Activated CD4-positive, alpha-beta T cell treated with anti-CD3 and anti-CD28 coated beads, Interleukin-2, amount 50 U/mL, for 16 hours (primary cell): ENCODE measurements at regions not wholly inside any gene's neighbourhood (a gene's known extent, or its start where the extent isn't known, plus 50 kb on each side); places are given as distances from the start of the nearest gene placed in this dataset.
"Not testable (repeated sequence)": the region's sequence is repeated elsewhere in the genome, so short reads cannot be mapped to it uniquely, and the experiment has no call there.

Experiments
- DNase-seq: peaks from one replicate; pipeline ENCODE4 v3.0.0-alpha.2; 2020

DNA sequence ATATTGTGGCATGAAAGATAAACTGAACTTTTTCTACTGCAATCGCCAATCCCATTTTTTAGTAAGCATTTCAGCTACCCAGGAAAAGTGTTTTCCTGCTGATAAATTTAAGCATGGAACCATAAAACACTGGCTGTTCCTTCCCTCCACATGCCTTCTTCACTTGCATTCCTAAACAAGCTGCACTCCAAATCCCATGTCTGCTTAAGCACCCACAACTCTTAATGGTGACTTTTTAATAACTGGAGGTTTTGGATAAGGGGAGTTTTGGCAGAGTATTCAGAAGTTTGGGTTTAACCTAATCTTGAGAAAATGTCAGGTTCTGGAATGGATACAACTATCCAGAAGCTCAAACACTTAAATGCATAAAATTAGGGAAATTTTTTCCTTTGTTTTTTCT, 345.6 kb upstream of the CA10 start:
- no peak for DNase-seq

DNA sequence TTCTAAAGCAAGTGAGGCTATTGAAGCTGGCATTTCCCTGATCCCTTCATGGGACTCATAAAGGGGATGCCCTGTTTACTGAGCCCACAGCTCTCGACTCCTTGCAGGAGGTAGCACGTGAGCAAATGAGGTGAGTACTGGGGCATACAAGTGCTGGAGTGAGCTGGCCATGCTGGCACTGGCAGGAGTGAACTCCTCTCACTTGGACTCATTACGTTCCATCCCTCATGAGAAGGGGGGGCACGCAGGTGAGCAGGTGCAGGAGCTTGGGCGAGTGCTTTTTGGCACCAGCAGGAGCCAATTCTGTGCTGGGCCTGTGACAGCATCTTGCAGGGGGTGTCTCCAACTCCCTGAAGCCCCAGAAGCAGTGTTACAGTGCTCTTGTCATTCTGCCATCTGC, 337.1 kb upstream of the CA10 start:
- DNase-seq, result no peak

GRCh38 chr17:52482271-52482670, 323.8 kb upstream of the CA10 start:
- DNase-seq, result no peak

DNA sequence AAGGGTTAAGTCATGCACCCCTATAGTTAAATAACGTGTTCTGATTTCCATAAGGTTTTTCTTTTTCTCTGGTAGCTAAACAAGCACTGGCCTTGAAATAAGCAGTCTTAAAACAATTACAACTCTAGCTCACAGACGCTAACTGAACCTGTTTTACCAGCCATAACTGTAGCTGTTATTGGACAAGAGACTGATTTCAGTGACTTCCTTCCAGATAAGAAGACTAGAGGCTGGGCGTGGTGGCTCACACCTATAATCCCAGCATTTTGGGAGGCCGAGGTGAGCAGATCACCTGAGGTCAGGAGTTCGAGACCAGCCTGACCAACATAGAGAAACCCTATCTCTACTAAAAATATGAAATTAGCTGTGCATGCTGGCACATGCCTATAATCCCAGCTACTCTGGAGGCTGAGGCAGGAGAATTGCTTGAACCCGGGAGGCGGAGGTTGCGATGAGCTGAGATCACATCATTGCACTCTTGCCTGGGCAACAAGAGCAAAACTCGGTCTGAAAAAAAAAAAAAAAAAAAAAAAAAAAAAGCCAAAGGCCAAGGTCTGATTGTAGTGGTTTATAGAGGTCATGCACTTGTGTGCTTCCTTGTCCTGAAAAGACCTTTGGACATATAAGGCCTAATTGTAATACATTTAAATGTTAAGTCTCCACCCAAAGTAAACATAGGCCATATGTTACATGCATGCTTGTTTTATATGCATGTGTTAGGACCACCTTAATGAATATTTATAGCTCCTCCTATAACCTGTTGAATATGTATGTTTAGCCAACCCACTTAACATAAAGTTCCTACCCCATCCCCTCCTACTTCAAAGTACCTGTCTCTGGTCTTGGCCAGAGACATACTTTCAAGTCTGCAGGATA, 319.5 kb upstream of the CA10 start:
- no peak for DNase-seq

- DNase-seq, result no peak
These were observed 318.3 kb upstream of the CA10 start for GRCh38 chr17:52476638-52477313.

- DNase-seq, result no peak
These were observed 312.0 kb upstream of the CA10 start for GRCh38 chr17:52470553-52470952.

GRCh38 chr17:52465407-52465806, 306.9 kb upstream of the CA10 start:
- no peak for DNase-seq

DNA sequence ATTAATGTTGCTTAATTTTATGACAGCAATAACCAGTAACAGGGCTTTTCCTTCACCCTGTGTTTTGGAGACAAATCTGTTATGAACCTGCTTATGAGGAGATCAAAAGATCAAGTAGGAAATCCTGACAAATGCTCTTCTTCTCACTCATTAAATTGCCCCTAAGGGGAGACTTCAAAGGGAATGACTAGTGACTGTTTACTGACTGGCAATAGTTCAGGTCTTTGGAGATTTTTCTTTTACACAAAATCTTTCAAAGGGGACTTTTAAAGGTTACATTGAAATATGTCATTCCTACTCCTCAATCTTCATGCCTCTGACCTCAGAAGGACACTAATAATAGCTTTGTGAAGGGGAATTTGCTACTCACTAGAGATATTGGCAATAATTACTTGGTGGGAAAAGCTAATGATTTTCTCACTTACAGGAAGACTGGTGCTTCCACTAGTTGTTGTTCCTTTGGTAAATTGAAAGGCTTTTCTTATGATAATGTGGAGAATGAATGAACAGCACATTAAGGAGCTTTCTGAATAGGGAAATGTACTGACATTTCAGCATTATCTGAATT, 292.9 kb upstream of the CA10 start:
- DNase-seq, result no peak

DNA sequence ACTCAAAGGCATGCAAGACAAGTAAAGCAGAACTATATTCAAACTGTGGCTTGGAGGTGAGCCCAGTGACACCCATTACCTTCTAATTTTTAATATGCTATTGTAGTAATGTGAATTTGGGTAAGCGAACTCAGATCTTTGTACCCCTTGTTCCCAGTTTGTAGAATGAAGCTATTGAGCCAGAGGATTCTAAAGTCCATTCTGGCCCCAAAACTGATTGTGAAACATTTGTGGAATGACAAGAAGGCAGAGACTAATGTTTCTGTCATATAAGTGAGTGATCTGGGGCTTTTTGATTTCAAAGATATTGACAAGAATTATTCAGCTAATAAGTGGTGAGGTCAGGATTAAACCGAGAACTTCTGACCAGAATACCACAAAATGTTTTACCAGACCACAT, 283.8 kb upstream of the CA10 start:
- no peak for DNase-seq

DNA sequence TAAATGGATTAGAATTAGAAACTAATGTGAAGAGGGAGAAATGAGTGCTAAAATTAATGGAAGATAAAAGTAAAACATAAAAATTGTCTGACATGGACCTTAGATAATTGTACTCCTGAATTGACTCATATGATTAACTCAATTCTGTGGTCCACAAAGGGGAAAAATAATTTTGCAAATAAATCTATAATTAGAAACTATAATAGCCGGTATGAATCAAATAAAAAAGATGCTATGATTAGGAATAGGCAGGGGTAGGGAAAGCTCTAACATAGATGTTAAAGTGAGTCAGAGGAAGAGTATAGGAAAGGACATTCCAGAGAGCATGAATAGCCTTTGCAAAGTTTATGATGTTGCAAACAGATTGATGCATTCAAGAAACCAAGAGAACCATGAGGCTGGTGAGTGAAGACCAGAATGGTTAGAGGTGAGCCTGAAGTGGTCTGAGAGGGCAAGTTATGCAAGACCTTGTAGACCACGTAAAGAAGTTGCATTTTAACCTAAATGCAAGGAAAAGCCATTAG, 262.1 kb upstream of the CA10 start:
- no peak for DNase-seq

- DNase-seq, result no peak
These were observed 260.7 kb upstream of the CA10 start for GRCh38 chr17:52419229-52419641.

DNA sequence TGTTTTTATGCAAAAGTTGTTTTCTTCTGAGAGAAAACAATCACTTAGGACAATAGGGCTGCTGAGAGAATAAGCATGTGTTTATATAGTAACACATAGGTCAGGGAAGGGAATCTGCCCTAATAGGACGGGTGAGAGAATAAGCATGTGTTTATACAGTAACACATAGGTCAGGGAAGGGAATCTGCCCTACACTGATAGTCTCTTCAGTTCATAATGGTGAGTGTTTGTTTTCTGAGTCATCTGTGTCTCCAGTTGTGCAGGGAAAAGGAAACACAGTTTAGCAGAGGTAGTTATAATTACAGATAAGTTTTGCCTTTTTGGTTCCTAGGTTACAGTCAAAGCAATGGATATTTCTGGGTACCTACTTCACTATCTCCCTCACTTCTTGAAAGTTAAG, 252.3 kb upstream of the CA10 start:
- no peak for DNase-seq

DNA sequence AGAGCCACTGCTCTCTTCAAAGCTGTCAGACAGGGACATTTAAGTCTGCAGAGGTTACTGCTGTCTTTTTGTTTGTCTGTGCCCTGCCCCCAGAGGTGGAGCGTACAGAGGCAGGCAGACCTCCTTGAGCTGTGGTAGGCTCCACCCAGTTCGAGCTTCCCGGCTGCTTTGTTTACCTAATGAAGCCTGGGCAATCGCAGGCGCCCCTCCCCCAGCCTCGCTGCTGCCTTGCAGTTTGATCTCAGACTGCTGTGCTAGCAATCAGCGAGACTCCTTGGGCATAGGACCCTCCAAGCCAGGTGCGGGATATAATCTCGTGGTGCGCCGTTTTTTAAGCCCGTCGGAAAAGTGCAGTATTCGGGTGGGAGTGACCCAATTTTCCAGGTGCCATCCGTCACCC, 250.7 kb upstream of the CA10 start:
- not testable (repeated sequence) for DNase-seq

GRCh38 chr17:52395308-52395707, 236.8 kb upstream of the CA10 start:
- no peak for DNase-seq

GRCh38 chr17:52390422-52390821, 231.9 kb upstream of the CA10 start:
- DNase-seq, result no peak

GRCh38 chr17:52389632-52390031, 231.1 kb upstream of the CA10 start:
- no peak for DNase-seq

DNA sequence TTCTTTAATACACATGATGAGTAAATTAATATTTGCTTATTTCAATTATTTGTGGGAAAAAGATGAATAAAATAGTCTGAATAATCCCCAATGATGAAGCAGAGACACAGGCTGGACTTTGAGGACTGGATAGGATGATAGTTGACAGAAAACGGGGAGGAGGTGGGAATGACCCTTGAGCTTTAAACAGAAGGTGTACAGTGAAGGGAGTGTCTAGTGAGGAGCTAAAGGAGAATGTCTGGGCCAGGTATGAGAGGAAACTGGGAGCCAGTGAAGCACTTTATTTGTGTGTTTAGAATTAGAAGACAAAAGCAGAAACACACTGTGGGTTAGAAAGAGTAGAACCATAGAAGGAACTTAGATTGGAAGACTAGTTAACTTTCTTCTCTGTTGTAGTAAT, 230.4 kb upstream of the CA10 start:
- DNase-seq, result no peak

DNA sequence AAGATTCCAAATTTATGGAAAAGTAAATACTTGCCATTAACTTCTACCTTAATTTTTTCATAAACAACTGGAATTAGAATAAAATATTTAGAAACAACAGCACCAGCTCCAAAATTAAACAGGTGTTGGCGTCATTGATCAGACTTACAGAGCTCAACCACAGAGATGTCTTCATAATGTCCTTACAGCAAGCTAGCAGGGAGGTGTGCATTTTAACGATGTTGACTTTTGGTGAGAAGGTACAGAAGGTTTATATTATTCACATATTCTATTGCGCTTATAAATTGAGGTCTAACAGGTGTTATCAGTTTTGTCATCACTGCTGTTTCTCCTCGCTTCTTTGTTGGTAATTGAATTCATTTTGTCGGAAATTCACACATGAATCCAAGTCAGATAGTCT, 226.2 kb upstream of the CA10 start:
- DNase-seq, result no peak

GRCh38 chr17:52383493-52384100, 225.1 kb upstream of the CA10 start:
- peak; percentile 49 for DNase-seq

- DNase-seq, result no peak
These were observed 220.3 kb upstream of the CA10 start for GRCh38 chr17:52378860-52379259.

GRCh38 chr17:52376137-52376536, 217.6 kb upstream of the CA10 start:
- DNase-seq, result no peak

- DNase-seq, result no peak
These were observed 210.4 kb upstream of the CA10 start for GRCh38 chr17:52368886-52369285.

GRCh38 chr17:52357854-52358253, 199.3 kb upstream of the CA10 start:
- no peak for DNase-seq

GRCh38 chr17:52336796-52337195, 178.3 kb upstream of the CA10 start:
- DNase-seq, result no peak
